Right lobe of liver (tissue), 6 donors: ENCODE measurements at regions not wholly inside any gene's neighbourhood (a gene's known extent, or its start where the extent isn't known, plus 50 kb on each side); places are given as distances from the start of the nearest gene placed in this dataset.

Experiments used
- ATAC-seq, 4 donors: fragments of 200-7000 bp; cut with Tn5 transposase; one replicate each; pipeline ENCODE4 v1.9.1; 2020; ENCODE audit warnings: mild to moderate bottlenecking in 4 of 4, moderate library complexity in 4 of 4
- DNase-seq, 3 donors: peaks; one replicate each; pipeline ENCODE4 v3.0.0-alpha.2; 2020
- H3K27ac ChIP-seq, 3 donors: fragments of 200-600 bp; one replicate each; pipeline ENCODE4 v1.8.0; 2022
- H3K27me3 ChIP-seq, 2 donors: fragments of 200-600 bp; one replicate each; pipeline ENCODE4 v1.8.0; 2022
- H3K36me3 ChIP-seq, 4 donors: fragments of 200-600 bp; sonication (generic) in 1 of 4; one replicate each; pipeline versions ENCODE4 v1.5.1 to v1.8.0; 2017 to 2022; ENCODE audit warnings: control low read depth in 1 of 4
- H3K4me1 ChIP-seq, 4 donors: fragments of 200-600 bp; sonication (generic) in 1 of 4; one replicate each; pipeline versions ENCODE4 v1.5.1 to v1.8.0; 2017 to 2022; ENCODE audit warnings: control low read depth in 1 of 4
- H3K4me3 ChIP-seq, 3 donors: fragments of 200-600 bp; one replicate each; pipeline ENCODE4 v1.8.0; 2022
- H3K9me3 ChIP-seq, 4 donors: fragments of 200-600 bp; sonication (generic) in 1 of 4; one replicate each; pipeline versions ENCODE4 v1.5.1 to v1.8.0; 2017 to 2022; ENCODE audit warnings: control low read depth in 1 of 4
- CTCF ChIP-seq, 4 donors: fragments of 200-600 bp in 3 of 4; fragments of 450-650 bp in 1 of 4; IDR thresholded peaks; one replicate each; pipeline versions ENCODE4 v1.5.1 to v1.8.0; 2016 to 2022; ENCODE audit warnings: antibody characterized with exemption in 4 of 4, mild to moderate bottlenecking in 2 of 4
- POLR2A ChIP-seq: fragments of 450-650 bp; IDR thresholded peaks from one replicate; pipeline ENCODE4 v1.6.1; 2017; ENCODE audit warnings: antibody characterized with exemption, mild to moderate bottlenecking
- WGBS: methylation state at CpG from one replicate; pipeline ENCODE4 v1.1.6; 2018; ENCODE audit warnings: low coverage, low lambda C conversion rate; ENCODE audit not compliant: insufficient coverage; ENCODE audit errors: missing lambda C conversion rate; 5-methylcytosine and 5-hydroxymethylcytosine counted together
- intact Hi-C, 2 donors: fragments of 100-400 bp; cut with DNase I; formaldehyde crosslinking; loops; one replicate each; pipeline versions ENCODE4 v1.11.2 to v1.14.1; 2022
- donor health status: DM: no; HTN: yes; CAD: no.
- donor health status: DM: no; HTN: no; CAD: no.
- donor health status: DM: no; HTN: no; CAD: no.
- donor health status: DM: no; HTN: yes; CAD: no.
- donor health status: DM: no; HTN: yes; CAD: no.

GRCh38 chr5:20213803-20214202, 225.8 kb upstream of the CDH18 start:
- H3K27me3 ChIP-seq = no peaks in the 10 kb centered on the region
- DNase-seq = no peak
- no peaks in the 10 kb centered on the region for H3K4me1 ChIP-seq
- TF ChIP-seq CTCF (IDR thresholded peaks at IDR 0.05) = no peak
- TF ChIP-seq POLR2A = no peak
- no peaks in the 10 kb centered on the region for H3K36me3 ChIP-seq
- no peak overlapping the region for H3K27ac ChIP-seq
- intact Hi-C loops = no loop called here
- H3K4me3 ChIP-seq = no peak overlapping the region
- WGBS = 35% methylated on average over 2 of the region's 2 CpGs
- ATAC-seq = no peak
- H3K9me3 ChIP-seq = no peaks in the 10 kb centered on the region

- Histone ChIP-seq H3K27ac (no peak overlapping the region), H3K4me3 (no peak overlapping the region), H3K4me1 (no peaks in the 10 kb centered on the region), H3K27me3 (no peaks in the 10 kb centered on the region), H3K36me3 (no peaks in the 10 kb centered on the region), H3K9me3 (no peaks in the 10 kb centered on the region)
- ATAC-seq (no peak), DNase-seq (no peak)
- intact Hi-C loops = no loop called here
- TF ChIP-seq POLR2A (no peak), CTCF (IDR thresholded peaks at IDR 0.05) (no peak)
Measured at GRCh38 chr5:20212701-20213100, 224.7 kb upstream of the CDH18 start.

- DNase-seq (no peak), ATAC-seq (no peak)
- no peaks in the 10 kb centered on the region for H3K9me3 ChIP-seq
- no peaks in the 10 kb centered on the region for H3K4me1 ChIP-seq
- no peak overlapping the region for H3K27ac ChIP-seq
- H3K4me3 ChIP-seq = no peak overlapping the region
- no peaks in the 10 kb centered on the region for H3K27me3 ChIP-seq
- WGBS = 79% methylated on average over 3 of the region's 4 CpGs
- TF ChIP-seq POLR2A = no peak
- TF ChIP-seq CTCF (IDR thresholded peaks at IDR 0.05) = no peak
- intact Hi-C loops = no loop called here
- no peaks in the 10 kb centered on the region for H3K36me3 ChIP-seq
Measured at GRCh38 chr5:20166456-20166855, 178.5 kb upstream of the CDH18 start.

- ATAC-seq = no peak
- Histone ChIP-seq H3K27ac (no peak overlapping the region), H3K4me1 (no peaks in the 10 kb centered on the region), H3K4me3 (no peak overlapping the region), H3K9me3 (no peaks in the 10 kb centered on the region), H3K36me3 (no peaks in the 10 kb centered on the region), H3K27me3 (no peaks in the 10 kb centered on the region)
- WGBS = 21% methylated on average over 1 of the region's 1 CpG
- no peak for DNase-seq
- intact Hi-C loops = no loop called here
- TF ChIP-seq POLR2A = no peak
- no peak for TF ChIP-seq CTCF (IDR thresholded peaks at IDR 0.05)
Measured at GRCh38 chr5:20158006-20158405, 170.0 kb upstream of the CDH18 start.

GRCh38 chr5:20157089-20157488, 169.1 kb upstream of the CDH18 start:
- Histone ChIP-seq H3K4me1 (no peaks in the 10 kb centered on the region), H3K27me3 (no peaks in the 10 kb centered on the region), H3K27ac (no peak overlapping the region), H3K4me3 (no peak overlapping the region), H3K9me3 (no peaks in the 10 kb centered on the region), H3K36me3 (no peaks in the 10 kb centered on the region)
- ATAC-seq (no peak), DNase-seq (no peak)
- TF ChIP-seq POLR2A = no peak
- TF ChIP-seq CTCF (IDR thresholded peaks at IDR 0.05) = no peak
- intact Hi-C loops = no loop called here
- WGBS = 31% methylated on average over 2 of the region's 2 CpGs
